RWPE2 (cell line): ENCODE measurements at regions not wholly inside any gene's neighbourhood (a gene's known extent, or its start where the extent isn't known, plus 50 kb on each side); places are given as distances from the start of the nearest gene placed in this dataset.

Experiments
- ATAC-seq: fragments of 200-7000 bp; cut with Tn5 transposase; 3 replicates; pipeline ENCODE4 v1.9.1; 2021; ENCODE audit warnings: low read depth
- DNase-seq: peaks from one replicate; pipeline ENCODE4 v3.0.0-alpha.2; 2020; ENCODE audit warnings: low spot score
- H3K27ac ChIP-seq: fragments of 450-650 bp; 2 replicates; pipeline ENCODE4 v1.5.1; 2017; ENCODE audit warnings: mild to moderate bottlenecking; ENCODE audit not compliant: poor library complexity, severe bottlenecking
- H3K27me3 ChIP-seq: fragments of 250-450 bp; sonication (Bioruptor Pico); 2 replicates; pipeline ENCODE4 v1.5.1; 2021; ENCODE audit warnings: mild to moderate bottlenecking, moderate library complexity; ENCODE audit not compliant: insufficient read depth, poor library complexity, severe bottlenecking
- H3K36me3 ChIP-seq: fragments of 250-450 bp; sonication (Bioruptor Pico); 2 replicates; pipeline ENCODE4 v1.5.1; 2020; ENCODE audit warnings: low read depth, mild to moderate bottlenecking, moderate library complexity
- H3K4me1 ChIP-seq: fragments of 250-450 bp; sonication (Bioruptor Pico); 2 replicates; pipeline ENCODE4 v1.5.1; 2021; ENCODE audit warnings: mild to moderate bottlenecking, moderate library complexity; ENCODE audit not compliant: insufficient read depth, poor library complexity, severe bottlenecking
- H3K4me3 ChIP-seq: fragments of 250-450 bp; sonication (Bioruptor Pico); 2 replicates; pipeline ENCODE4 v1.5.1; 2021; ENCODE audit warnings: mild to moderate bottlenecking, moderate library complexity; ENCODE audit not compliant: severe bottlenecking
- H3K9me3 ChIP-seq: fragments of 250-450 bp; sonication (Bioruptor Pico); 2 replicates; pipeline ENCODE4 v1.5.1; 2021; ENCODE audit warnings: mild to moderate bottlenecking, moderate library complexity; ENCODE audit not compliant: severe bottlenecking
- TF ChIP-seq, protein P1 (sequence below): fragments of 450-650 bp; IDR thresholded peaks from one replicate; pipeline ENCODE4 v1.5.1; 2017; ENCODE audit warnings: mild to moderate bottlenecking, moderate library complexity; ENCODE audit not compliant: poor library complexity, severe bottlenecking

- no peaks in the 10 kb centered on the region for H3K4me1 ChIP-seq
- ATAC-seq (no peak), DNase-seq (no peak)
- H3K27ac ChIP-seq: no peak overlapping the region
- H3K4me3 ChIP-seq: no peak overlapping the region
- no peaks in the 10 kb centered on the region for H3K36me3 ChIP-seq
- TF ChIP-seq, protein P1, sequence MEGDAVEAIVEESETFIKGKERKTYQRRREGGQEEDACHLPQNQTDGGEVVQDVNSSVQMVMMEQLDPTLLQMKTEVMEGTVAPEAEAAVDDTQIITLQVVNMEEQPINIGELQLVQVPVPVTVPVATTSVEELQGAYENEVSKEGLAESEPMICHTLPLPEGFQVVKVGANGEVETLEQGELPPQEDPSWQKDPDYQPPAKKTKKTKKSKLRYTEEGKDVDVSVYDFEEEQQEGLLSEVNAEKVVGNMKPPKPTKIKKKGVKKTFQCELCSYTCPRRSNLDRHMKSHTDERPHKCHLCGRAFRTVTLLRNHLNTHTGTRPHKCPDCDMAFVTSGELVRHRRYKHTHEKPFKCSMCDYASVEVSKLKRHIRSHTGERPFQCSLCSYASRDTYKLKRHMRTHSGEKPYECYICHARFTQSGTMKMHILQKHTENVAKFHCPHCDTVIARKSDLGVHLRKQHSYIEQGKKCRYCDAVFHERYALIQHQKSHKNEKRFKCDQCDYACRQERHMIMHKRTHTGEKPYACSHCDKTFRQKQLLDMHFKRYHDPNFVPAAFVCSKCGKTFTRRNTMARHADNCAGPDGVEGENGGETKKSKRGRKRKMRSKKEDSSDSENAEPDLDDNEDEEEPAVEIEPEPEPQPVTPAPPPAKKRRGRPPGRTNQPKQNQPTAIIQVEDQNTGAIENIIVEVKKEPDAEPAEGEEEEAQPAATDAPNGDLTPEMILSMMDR: no peak
- H3K9me3 ChIP-seq: no peaks in the 10 kb centered on the region
- H3K27me3 ChIP-seq: no peaks in the 10 kb centered on the region
Observed at GRCh38 chrX:124820738-124821137, 474.4 kb downstream of the SH2D1A start.

- DNase-seq (no peak), ATAC-seq (no peak)
- H3K36me3 ChIP-seq: no peaks in the 10 kb centered on the region
- H3K4me3 ChIP-seq: no peak overlapping the region
- H3K27ac ChIP-seq: no peak overlapping the region
- no peaks in the 10 kb centered on the region for H3K9me3 ChIP-seq
- no peaks in the 10 kb centered on the region for H3K27me3 ChIP-seq
- TF ChIP-seq, protein P1: no peak
- H3K4me1 ChIP-seq: no peaks in the 10 kb centered on the region
Observed at GRCh38 chrX:124827258-124827845, 481.0 kb downstream of the SH2D1A start.

- Histone ChIP-seq H3K9me3 (no peaks in the 10 kb centered on the region), H3K27ac (no peak overlapping the region), H3K27me3 (no peaks in the 10 kb centered on the region), H3K36me3 (no peaks in the 10 kb centered on the region), H3K4me3 (no peak overlapping the region), H3K4me1 (no peaks in the 10 kb centered on the region)
- TF ChIP-seq, protein P1: no peak
- ATAC-seq (no peak), DNase-seq (no peak)
Observed at GRCh38 chrX:124829930-124830329, 483.6 kb downstream of the SH2D1A start.

GRCh38 chrX:124836786-124837185, 482.9 kb upstream of the TEX13C start:
- no peak for ATAC-seq
- Histone ChIP-seq H3K36me3 (no peaks in the 10 kb centered on the region), H3K9me3 (no peaks in the 10 kb centered on the region), H3K27me3 (no peaks in the 10 kb centered on the region), H3K27ac (no peak overlapping the region), H3K4me1 (no peaks in the 10 kb centered on the region), H3K4me3 (no peak overlapping the region)
- TF ChIP-seq, protein P1: no peak
- no peak for DNase-seq

- no peaks in the 10 kb centered on the region for H3K27me3 ChIP-seq
- ATAC-seq (no peak), DNase-seq (no peak)
- no peaks in the 10 kb centered on the region for H3K4me1 ChIP-seq
- no peak overlapping the region for H3K4me3 ChIP-seq
- TF ChIP-seq, protein P1: no peak
- H3K9me3 ChIP-seq: no peaks in the 10 kb centered on the region
- no peak overlapping the region for H3K27ac ChIP-seq
- no peaks in the 10 kb centered on the region for H3K36me3 ChIP-seq
Observed at GRCh38 chrX:124842205-124842604, 477.5 kb upstream of the TEX13C start.
